Stromal cell of bone marrow (primary cell): ENCODE measurements at regions not wholly inside any gene's neighbourhood (a gene's known extent, or its start where the extent isn't known, plus 50 kb on each side); places are given as distances from the start of the nearest gene placed in this dataset.
A peak's percentile ranks its signal among the peaks of the same experiment; 100 is the strongest.
"Not testable (repeated sequence)": the region's sequence is repeated elsewhere in the genome, so short reads cannot be mapped to it uniquely, and the experiment has no call there.

Experiments
- DNase-seq: peaks from one replicate; pipeline ENCODE4 v3.0.0-alpha.2; 2012; ENCODE audit warnings: low read depth

DNA sequence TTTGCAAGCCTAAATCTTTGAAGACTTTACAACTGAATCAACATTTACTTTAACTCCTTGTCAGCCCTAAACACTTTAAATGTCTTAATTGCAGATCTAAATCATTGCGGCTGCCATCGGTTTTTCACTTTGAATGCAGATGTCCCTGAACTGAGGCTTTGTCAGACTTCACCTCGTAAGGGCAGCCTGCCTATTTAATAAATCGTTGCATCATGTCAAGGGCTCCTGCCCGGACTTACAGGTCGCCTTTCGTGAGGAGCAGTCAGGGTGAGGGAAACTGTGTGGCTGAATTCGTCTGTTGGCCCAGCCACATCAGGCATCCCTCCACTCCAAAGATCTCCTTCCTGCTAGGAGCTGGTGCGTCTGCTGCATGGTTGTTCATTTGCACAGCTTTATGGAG lies 368.2 kb upstream of the NPVF start:
- DNase-seq: no peak

DNA sequence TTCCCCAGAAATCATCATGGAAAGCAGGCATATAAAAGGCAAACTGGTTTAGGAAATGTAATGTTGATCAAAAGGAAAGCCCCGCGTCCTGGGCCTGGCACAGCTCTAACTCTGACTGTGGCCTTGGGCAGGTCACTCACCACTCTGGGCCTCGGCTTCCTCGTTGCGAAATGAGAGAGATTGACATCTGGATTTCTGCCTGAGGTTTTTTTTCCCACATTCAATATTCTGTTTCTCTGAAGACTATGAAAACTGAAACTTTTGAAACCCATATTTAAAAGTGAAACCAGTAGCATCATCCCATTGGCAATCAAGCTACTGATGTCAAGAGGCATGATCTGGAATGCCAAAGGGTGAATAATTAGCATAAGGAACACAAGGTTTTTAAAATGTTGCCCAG lies 369.7 kb upstream of the NPVF start:
- no peak for DNase-seq

DNA sequence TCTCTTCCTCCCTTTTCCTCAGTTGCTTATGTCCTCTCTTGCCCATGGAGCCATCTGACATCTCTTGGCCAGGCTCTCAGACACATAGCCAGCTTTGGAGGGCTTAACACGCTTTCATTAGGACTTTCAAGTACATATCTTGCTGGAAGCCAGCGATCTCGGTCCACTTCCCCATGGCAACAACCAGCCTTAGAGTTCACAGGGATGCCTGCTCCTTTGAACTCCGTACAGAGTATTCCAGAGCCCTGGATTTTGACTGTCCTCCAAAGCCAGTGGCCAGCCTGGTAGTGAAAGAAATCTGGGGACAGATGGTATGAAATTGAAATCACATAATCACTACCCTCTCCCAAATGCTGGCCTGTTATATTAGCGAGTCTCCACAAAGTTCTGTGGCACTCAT lies 370.5 kb upstream of the NPVF start:
- DNase-seq: no peak

DNA sequence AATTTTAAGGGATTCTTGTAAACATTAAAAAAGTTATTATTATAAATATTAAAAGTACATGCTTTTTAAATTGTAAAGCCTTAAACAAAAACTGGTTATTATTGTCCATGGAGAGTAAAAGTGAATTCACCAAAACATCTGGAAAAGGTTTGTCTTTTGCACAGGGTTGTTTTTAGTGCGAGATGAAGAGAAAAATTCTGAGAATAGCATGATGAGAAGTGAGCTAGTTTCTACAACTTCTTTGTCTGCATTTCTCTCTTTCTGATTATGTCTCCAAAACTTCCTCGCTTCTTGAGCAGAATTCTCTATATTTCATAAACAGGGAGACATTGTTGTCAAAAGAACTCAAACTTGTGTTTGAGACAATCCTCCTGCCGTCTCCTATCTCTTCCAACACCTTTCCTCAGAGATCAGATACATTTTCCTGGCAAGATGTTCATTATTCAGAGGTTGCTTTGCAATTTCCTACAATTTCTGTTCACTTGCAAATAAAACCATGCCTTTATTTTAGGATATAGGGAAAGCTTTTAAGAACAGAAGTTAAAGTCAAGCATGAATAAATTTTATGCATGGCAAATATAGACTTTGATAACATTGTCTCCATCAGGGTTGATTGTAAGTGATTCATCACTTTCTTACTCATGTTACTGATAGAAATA lies 372.1 kb upstream of the NPVF start:
- no peak for DNase-seq

DNA sequence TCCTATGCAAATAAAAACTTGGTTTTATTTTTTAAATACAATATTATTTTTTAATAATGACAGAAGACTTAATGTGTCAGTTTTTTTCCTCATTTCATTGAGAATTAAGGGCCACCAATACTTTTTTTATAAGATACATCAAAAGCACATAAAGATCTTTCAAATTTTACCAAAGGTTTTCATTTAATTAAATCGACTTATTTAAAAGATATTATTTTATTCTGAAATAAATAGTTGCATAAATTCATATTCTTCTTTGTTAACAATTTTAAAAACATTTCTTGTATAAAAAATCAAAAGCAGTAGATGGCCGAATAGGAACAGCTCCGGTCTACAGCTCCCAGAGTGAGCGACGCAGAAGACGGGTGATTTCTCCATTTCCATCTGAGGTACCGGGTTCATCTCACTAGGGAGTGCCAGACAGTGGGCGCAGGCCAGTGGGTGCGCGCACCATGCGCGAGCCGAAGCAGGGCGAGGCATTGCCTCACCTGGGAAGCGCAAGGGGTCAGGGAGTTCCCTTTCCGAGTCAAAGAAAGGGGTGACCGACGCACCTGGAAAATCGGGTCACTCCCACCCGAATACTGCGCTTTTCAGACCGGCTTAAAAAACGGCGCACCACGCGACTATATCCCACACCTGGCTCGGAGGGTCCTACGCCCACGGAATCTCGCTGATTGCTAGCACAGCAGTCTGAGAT lies 374.6 kb upstream of the NPVF start:
- DNase-seq: not testable (repeated sequence)

DNA sequence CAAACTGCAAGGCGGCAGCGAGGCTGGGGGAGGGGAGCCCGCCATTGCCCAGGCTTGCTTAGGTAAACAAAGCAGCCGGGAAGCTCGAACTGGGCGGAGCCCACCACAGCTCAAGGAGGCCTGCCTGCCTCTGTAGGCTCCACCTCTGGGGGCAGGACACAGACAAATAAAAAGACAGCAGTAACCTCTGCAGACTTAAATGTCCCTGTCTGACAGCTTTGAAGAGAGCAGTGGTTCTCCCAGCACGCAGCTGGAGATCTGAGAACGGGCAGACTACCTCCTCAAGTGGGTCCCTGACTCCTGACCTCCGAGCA lies 375.1 kb upstream of the NPVF start:
- DNase-seq: not testable (repeated sequence)

DNA sequence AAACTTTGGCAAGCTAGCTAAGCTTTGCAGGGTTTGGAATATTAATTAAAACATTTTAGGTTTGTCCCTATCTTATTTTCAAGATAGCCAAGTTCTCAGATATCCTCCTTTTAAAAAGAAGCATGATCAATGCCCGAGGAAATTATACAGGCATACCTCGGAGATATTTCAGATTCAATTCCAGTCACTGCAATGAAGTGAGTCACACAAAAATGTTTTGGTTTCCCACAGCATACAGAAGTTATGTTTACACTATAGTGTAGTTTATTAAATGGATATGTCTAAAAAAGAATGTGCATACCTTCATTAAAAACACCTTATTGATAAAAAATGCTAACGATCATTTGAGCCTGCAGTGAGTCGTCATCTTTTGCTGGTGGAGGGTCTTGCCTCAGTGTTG lies 382.9 kb upstream of the NPVF start:
- no peak for DNase-seq

DNA sequence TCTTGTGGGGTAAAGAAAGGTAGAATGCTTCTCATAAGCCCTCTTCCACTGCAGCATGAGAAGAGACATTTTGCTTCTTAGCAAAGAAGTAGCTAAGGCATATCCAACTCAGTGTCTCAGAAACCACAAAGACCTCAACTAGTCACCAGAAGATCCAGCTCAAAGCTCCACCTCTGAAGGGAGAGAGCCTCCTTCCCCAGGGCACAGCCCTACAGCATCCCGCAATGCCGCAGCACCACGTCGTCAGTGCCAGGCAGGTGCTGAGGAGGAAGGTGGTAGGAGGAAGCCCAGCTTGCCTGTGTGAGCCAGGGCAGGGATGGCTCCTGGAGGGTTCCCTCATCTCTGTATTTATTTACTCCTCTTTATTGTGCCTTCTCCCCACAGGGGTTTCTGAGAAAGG lies 385.6 kb upstream of the NPVF start:
- DNase-seq: no peak

DNA sequence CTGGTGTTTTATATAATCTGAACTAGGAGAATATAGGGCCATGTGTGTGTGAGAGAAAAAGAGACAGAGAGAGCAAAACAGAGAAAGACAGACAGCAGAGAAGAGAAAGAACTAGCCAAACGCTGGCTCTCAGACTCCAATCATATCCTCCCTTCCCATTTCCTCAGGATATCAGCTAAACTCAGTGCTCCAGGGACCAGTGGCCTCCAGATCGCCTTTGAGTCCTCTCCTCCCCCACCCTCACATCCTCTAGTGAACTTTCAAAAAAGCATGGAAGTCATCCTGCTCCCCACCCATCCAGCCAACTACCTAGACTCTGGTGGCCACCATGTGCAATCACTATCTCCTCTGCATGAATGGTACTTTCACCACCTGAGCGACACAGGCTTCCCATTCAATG lies 386.1 kb upstream of the NPVF start:
- DNase-seq: no peak

DNA sequence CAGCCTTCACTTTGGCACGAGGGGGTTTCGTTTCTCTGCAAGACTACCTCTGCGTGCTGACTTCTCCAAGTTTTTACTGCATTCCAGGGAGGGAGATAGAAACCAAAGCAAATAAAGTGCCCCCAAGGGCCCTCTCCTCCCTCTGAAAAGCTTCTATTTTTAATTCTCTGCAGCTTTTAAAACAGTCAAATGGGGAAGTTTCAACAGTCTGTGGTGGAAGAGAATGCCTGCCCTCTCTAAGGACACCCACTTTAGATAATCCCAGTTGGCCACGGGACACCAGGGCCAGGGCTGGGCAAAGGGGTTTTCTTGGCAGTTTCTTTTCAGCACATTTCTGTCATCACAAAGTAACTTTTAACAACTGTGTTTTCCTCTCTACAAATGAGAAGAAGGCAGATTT lies 386.7 kb upstream of the NPVF start:
- DNase-seq: no peak

DNA sequence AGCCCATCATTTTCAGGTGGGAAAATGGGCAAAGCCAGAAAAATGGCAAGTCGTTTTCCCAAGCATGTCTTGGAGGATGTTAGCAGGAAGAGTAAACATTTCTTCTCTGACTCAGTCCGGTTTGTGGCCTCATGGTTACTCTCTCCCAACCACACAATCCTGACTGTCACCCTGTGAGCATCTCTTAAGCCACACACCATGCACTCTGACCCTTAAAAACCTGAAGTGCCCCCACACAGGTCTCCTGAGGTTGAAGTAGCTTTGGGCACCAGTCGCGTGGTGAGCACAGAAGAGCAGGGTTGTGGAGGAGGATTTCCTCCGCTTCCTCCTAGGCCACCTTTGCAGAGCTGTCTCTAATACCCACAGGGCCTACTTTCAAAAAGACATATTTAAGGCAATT lies 387.3 kb upstream of the NPVF start:
- no peak for DNase-seq

DNA sequence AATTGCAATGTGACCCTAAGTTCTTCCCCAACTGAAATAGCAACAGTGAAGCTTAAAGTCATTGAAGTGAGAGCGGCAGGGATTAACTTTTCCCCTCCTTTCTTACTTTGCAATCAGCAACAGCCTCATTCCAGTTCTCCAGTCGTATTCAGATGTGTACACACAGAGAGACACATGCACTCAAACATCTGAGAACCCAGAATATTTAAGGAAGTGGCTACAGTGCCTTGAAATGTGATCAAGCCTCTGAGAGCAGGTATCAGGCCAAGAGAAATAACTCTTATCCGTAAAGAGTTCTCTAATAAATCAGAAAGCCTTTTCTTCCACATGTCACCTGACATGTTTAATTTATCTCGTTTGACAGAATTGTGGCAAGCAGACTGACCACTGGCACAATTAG lies 388.9 kb upstream of the NPVF start:
- DNase-seq: no peak

DNA sequence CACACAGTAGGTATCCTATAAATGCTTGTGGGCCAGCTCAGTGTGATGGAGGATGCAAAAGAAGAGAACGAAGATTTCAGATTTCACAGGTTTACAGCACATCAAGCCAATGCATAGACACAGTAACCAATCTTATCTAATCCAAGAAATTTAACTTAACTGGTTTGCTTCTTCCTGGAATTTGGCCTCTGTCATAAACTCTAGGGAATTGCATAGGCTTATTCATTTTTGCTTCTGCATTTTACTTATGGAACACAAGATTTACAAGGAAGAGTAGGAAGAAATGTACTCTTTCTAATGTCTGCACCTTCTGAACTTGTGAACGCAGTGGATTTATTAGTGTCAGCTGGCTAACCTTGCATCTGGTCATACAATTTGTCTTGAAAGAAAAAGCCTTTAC lies 389.4 kb upstream of the NPVF start:
- no peak for DNase-seq

DNA sequence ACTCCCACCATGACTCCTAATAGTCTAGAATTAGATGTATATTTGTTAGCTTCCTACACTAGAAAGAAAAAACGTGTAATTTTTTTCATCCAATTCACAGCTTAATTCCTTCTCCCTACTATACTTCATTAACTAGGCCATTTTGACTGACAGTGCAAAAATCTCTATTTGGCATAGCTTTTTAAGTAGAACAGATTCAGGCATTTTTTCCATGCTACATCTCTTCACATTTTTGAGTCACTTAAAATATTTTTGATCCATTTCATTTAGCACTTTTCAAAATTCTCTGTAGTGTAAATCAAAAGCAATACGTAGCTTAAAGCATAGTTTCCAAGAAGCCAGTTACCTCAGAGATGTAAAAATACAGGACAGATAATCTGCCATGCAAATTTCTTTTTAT lies 391.1 kb upstream of the NPVF start:
- DNase-seq: no peak

DNA sequence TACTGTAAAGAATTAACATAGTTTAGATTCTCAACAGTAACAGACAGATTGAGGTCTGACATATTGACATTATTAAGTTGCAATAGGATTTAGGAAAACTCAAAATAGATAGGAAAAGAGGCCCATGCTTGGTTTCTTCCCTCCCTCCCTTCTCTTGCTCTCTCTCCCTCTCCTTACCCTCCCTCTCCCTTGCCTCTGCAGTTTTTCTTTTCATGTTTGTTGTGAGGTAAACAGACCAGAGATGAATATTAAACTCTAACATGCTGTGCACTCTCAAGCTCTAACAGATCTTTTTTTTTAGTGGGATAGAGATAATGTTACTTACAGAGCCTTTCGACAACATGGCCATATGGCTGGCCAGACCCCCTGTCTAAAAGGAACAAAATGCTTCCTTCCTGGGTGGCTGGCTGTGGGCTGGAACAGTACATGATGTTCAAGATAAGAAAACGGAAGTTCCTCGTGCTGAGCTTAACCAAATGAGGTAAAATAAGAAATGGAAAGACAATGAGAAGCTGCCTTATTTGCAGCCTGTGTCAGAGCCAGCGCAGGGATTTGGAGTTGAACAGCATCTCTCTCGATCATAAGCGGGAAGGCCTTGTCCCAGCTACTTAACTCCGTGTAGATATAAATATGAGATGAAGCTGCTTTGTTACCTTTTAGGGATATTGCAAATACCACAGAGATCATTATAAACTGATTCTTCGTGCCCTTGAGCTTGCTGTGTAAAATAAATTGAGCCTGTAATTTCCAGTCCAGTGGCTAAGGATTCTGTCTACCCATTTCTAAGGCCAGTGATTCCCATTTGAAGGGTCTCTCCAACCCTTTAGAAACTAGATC lies 391.9 kb upstream of the NPVF start:
- DNase-seq: no peak

DNA sequence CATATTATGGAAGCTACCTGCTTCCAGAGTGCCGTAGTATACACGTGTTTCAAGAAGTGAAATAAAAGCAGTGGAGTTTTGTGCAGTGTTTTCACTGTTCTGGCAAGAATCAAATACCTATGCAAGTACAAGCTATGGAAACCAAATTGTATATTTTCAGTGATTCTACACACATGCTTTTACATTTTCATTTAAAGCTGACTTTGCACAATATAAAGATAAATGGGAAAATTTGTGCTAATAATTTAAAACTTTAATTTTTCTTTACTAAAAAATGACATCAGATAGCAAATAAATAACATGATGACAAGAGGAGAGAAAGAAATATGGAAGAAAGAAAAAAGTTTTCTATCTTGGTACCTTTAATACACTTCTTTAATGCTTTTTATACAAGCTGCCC lies 393.7 kb upstream of the NPVF start:
- DNase-seq: no peak

DNA sequence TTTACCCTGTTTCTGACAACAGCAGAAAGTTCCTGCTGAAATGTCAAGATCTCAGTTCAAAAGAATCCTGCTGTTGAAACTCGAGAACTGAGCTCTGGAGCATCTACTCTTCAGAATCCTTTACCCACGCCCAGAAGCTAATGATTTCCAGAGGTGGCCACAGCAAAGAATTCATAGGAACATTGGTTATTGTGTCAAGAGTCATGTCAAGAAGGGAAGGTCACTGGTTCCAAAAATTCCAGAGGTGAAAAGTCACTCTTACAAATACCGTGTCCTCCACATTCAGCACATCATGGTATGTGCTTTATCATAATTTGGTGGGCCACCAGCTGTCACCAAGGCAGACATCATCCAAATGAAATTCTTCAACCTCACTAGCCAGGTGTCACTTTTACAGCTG lies 394.4 kb upstream of the NPVF start:
- DNase-seq: no peak

DNA sequence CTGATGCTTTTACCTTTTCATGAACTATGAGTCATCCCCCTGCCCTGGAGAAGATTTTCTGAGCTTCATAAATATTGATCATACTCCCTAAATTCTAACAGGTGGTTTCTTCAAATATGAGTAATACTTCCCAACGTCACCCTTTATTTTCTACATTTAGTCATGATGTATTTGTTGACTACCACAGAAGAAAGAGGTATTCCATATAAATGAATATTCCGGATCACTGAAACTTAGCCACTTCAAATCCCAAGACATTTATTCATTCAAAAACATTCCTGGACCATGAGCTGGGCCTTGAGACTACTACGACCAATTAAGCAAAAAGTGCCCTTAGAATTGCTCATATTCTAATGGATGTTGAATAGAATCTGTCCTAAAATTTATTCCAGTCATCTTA lies 395.8 kb upstream of the NPVF start:
- DNase-seq: no peak

DNA sequence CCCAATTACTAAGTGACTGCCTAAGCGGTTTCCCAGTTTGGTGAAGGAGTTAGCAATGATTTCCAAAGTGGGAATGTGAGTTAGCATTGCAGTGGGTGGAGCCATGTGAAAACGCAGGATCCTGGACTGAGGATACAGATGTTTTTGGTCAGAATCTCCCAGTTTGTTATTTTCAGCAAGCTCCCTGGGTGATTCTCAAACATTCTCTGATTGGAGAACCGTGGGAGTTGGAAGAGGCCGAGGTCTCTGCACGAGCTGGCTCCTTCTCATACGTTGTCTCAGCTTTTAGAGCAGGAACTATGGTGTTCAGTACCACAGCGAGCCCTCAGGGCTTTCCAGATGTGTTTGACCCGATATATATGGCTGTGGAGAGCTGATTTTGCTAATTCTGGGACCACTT lies 396.5 kb upstream of the NPVF start:
- peak; percentile 59 for DNase-seq

DNA sequence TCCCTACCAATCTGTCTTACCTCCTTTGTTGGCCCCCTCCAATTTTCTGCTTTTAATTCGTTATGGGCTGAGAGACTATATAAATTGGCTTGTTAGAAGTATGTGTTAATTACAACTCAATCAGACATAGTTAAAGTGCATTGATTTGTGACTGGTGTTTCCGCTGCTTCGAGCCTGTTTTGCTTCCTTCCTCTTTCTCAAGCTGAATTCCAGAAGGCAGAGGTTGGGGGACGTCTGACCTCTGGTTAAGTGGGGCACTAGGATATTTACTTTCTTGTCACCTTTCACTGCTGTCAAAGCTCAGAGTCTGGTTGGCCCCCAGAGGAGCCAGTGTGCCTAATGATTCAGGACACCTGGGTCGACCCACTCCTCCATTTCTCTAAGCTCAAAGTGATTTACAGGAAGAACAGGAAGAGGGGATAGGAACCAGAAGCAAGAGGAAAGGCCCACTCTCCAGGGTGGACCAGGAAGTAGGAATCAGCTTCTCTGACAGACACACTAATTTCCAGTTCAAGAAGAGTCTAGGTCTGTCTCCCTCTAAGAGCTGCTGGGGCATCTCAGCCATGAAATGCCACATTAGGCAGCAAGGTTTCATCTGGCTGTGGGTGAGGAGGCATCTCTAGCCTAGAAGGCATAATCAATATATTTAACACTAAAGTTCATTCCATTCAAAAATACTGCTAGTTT lies 397.2 kb upstream of the NPVF start:
- no peak for DNase-seq

DNA sequence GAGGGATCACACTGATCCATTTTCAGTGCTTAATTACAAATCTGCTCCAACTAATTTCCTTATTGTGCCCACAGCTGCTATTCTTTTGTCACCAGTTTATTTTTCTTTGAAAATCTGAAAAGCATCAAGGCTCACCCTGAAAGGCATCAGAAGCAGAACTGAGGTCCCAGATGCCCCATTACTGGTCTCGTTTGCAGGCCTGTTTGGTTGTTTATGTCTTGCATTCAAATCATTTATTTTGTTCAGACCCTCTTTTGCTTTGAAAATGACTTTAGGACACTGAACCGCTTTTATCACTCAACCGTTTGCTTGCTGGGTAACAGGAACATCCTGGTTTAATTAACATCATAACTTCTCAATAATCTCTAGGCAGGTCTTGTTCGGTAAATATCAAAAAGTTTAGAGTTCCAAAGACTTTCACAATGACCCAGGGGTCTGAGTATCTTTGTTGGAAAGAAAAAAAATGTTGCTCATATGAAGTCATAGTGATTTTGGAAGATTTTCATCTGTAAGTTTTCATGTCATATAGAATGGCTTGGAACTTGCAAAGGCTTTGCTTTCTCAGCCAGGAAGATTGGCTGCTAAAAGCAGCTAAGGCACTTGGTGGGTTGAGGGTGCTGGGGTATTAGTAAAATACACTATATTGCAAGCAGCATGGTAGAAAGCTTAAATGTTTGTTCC lies 398.3 kb upstream of the NPVF start:
- DNase-seq: no peak

DNA sequence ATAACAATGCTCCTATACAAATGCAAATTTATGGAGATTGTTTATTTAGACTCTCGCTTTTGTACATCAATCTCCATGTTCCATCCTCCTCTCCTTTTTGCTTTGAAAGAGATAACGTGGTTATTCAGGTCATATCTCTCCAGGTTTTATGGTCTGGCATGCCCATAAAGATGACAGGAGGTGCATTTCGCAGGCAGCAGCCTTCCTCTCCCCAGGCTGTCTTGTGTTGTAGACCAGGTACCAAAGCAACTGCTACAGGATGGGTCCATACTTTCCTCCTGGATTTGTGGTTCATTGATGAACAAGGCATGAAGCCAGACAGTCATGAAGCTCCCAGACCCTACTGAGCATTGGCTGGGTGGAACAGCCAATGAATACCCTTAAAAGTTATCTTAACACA lies 400.2 kb upstream of the NPVF start:
- no peak for DNase-seq
